ENCODE measurements at regions not wholly inside any gene's neighbourhood (a gene's known extent, or its start where the extent isn't known, plus 50 kb on each side); places are given as distances from the start of the nearest gene placed in this dataset.

GRCh38 chr10:123537188-123537961 lies 128.8 kb upstream of the GPR26 start:
- DNase-seq (no peak), ATAC-seq (ENCODE audit: low FRiP score in 2 of 2) (no peak)
- H3K4me1 ChIP-seq, result no peaks in the 10 kb centered on the region
- H3K9me3 ChIP-seq, result no peaks in the 10 kb centered on the region
- H3K36me3 ChIP-seq, result no peaks in the 10 kb centered on the region
- TF ChIP-seq POLR2AphosphoS5 (IDR thresholded peaks at IDR 0.05) (no peak), EP300 (IDR thresholded peaks at IDR 0.05) (no peak), CTCF (IDR thresholded peaks at IDR 0.05) (no peak), POLR2A (IDR thresholded peaks at IDR 0.05) (no peak)
- no peak overlapping the region for H3K4me3 ChIP-seq
- no peak overlapping the region for H3K27ac ChIP-seq
- H3K27me3 ChIP-seq, result no peaks in the 10 kb centered on the region
- 83 to 88% methylated on average over 6 of the region's 6 CpGs for WGBS, 2 donors

DNA sequence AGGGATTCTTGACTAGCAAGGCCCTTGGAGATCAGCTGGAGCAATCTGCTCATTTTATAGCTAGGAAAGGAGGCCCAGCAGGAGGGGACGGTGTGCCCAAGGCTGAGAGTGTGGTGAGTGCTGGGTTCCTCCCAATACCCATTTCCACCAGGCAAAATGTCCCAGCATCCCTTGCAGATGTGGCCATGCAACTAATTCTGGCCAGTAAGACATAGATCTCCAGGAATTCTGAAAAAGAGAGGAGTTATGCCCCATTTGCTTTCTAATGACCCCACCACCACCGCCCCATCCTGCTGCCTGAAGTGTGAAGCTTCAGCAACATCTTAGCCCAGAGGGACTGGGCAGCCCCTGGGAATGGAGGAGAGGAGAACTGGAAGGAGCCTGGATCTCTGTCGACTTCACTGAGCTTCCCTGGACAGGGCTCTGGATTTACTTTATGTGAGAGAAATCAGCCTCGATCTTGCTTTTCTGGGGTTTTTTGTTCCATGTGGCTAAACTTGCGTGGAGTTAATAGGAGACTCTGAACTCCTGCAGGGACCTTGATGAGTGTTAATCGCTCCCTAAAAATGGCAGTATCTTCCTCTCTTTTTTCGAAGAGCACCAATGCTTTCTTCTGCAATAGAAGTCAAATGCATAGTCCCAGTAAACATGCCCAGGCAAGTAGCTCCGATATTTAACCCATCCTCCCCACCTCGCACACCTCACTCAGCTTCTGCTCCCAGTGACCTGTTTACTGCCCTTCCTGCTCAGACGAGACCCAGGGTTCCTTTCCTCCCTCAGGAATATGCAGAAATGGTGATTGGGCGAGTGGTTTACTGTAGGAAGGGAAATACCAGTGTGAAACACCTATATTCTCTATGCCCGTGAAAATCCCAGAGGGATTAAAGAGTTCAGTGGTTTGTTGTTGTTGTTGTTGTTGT lies 127.5 kb upstream of the GPR26 start:
- WGBS, 2 donors, result 57 to 60% methylated on average over 12 of the region's 12 CpGs
- no peak for DNase-seq

DNA sequence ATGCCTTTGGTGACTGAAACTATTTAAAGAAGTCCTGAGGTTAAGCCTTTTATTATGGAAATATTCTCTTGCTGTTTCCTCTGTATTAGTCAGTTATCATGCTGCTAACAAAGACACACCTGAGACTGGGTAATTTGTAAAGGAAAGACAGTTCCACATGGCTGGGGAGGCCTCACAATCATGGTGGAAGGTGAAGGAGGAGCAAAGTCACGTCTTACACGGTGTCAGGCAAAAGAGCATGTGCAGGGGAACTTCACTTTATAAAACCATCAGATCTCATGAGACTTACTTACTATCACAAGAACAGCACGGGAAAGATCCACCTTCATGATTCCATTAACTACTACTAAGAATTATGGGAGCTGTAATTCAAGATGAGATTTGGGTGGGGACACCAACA lies 121.2 kb upstream of the GPR26 start:
- no peak for DNase-seq
- H3K4me3 ChIP-seq, result no peak overlapping the region
- H3K4me1 ChIP-seq, result no peaks in the 10 kb centered on the region
- peaks cover 0 to 6% (median 0%) of the 10 kb centered on the region in 4 donors for H3K9me3 ChIP-seq
- no peak overlapping the region for H3K27ac ChIP-seq
- H3K36me3 ChIP-seq, result no peaks in the 10 kb centered on the region
- 78 to 84% methylated on average over 3 of the region's 3 CpGs for WGBS, 2 donors
- no peaks in the 10 kb centered on the region for H3K27me3 ChIP-seq
- TF ChIP-seq POLR2AphosphoS5 (IDR thresholded peaks at IDR 0.05) (no peak), CTCF (IDR thresholded peaks at IDR 0.05) (no peak), POLR2A (IDR thresholded peaks at IDR 0.05) (no peak), EP300 (IDR thresholded peaks at IDR 0.05) (no peak)
- no peak for ATAC-seq (ENCODE audit: low FRiP score in 2 of 2)

More for the DNA sequence above, 127.5 kb upstream of the GPR26 start:
- TF ChIP-seq EP300 (IDR thresholded peaks at IDR 0.05) (no peak), CTCF (IDR thresholded peaks at IDR 0.05) (no peak), POLR2A (IDR thresholded peaks at IDR 0.05) (no peak), POLR2AphosphoS5 (IDR thresholded peaks at IDR 0.05) (no peak)
- no peak overlapping the region for H3K4me3 ChIP-seq
- H3K9me3 ChIP-seq, result peaks cover 0 to 3% (median 0%) of the 10 kb centered on the region in 4 donors
- H3K27ac ChIP-seq, result no peak overlapping the region
- no peak for ATAC-seq (ENCODE audit: low FRiP score in 2 of 2)
- no peaks in the 10 kb centered on the region for H3K27me3 ChIP-seq
- no peaks in the 10 kb centered on the region for H3K4me1 ChIP-seq
- no peaks in the 10 kb centered on the region for H3K36me3 ChIP-seq

GRCh38 chr10:123548770-123549169 lies 117.4 kb upstream of the GPR26 start:
- ATAC-seq (ENCODE audit: low FRiP score in 2 of 2), result no peak
- H3K36me3 ChIP-seq, result no peaks in the 10 kb centered on the region
- no peak overlapping the region for H3K4me3 ChIP-seq
- WGBS, 2 donors, result 92 to 100% methylated on average over 2 of the region's 2 CpGs
- no peak overlapping the region for H3K27ac ChIP-seq
- no peak for DNase-seq
- TF ChIP-seq EP300 (IDR thresholded peaks at IDR 0.05), result no peak
- TF ChIP-seq POLR2A (IDR thresholded peaks at IDR 0.05), result no peak
- TF ChIP-seq CTCF (IDR thresholded peaks at IDR 0.05), result no peak
- no peak for TF ChIP-seq POLR2AphosphoS5 (IDR thresholded peaks at IDR 0.05)
- no peaks in the 10 kb centered on the region for H3K4me1 ChIP-seq
- no peaks in the 10 kb centered on the region for H3K27me3 ChIP-seq
- H3K9me3 ChIP-seq, result peaks cover 0 to 2% (median 0%) of the 10 kb centered on the region in 4 donors
